Tibial nerve (tissue), 4 donors: ENCODE measurements at regions not wholly inside any gene's neighbourhood (a gene's known extent, or its start where the extent isn't known, plus 50 kb on each side); places are given as distances from the start of the nearest gene placed in this dataset.

Experiments used
- CTCF ChIP-seq, 5 experiments: fragments of 200-600 bp in 3 of 5; fragments of 450-650 bp in 2 of 5; sonication (generic) in 3 of 5; IDR thresholded peaks; one replicate each; pipeline ENCODE4 v1.5.1; 2016 to 2019; ENCODE audit warnings: antibody characterized with exemption in 5 of 5, mild to moderate bottlenecking in 3 of 5, moderate library complexity in 2 of 5
- EP300 ChIP-seq, 2 donors: sonication (generic); formaldehyde crosslinking; IDR thresholded peaks; one replicate each; pipeline ENCODE4 v1.6.1; 2017; ENCODE audit warnings: antibody characterized with exemption in 2 of 2, mild to moderate bottlenecking in 1 of 2
- POLR2A ChIP-seq, 2 donors: fragments of 450-650 bp; IDR thresholded peaks; one replicate each; pipeline ENCODE4 v1.6.1; 2017; ENCODE audit warnings: antibody characterized with exemption in 2 of 2, mild to moderate bottlenecking in 2 of 2, moderate library complexity in 2 of 2

GRCh38 chr4:125573786-125574185 is 259.0 kb downstream of the FAT4 start:
- no peak for TF ChIP-seq CTCF (IDR thresholded peaks at IDR 0.05)
- TF ChIP-seq POLR2A (IDR thresholded peaks at IDR 0.05) = no peak
- TF ChIP-seq EP300 (IDR thresholded peaks at IDR 0.05) = no peak
